Mucosa of rectum (tissue), 2 donors: ENCODE measurements at regions not wholly inside any gene's neighbourhood (a gene's known extent, or its start where the extent isn't known, plus 50 kb on each side); places are given as distances from the start of the nearest gene placed in this dataset.

Experiments
- H3K27ac ChIP-seq, 2 donors: one replicate each; pipeline ENCODE4 v1.7.0; 2013; ENCODE audit warnings: inconsistent platforms in 2 of 2, low read depth in 2 of 2, low read length in 2 of 2
- H3K27me3 ChIP-seq, 2 donors: one replicate each; pipeline ENCODE4 v1.7.0; 2013; ENCODE audit warnings: low read length in 2 of 2; ENCODE audit not compliant: control insufficient read depth in 2 of 2, insufficient read depth in 2 of 2
- H3K36me3 ChIP-seq, 2 donors: one replicate each; pipeline ENCODE4 v1.7.0; 2013; ENCODE audit warnings: low read length in 2 of 2; ENCODE audit not compliant: control insufficient read depth in 2 of 2, insufficient read depth in 2 of 2
- H3K4me1 ChIP-seq, 2 donors: one replicate each; pipeline ENCODE4 v1.7.0; 2013; ENCODE audit warnings: low read length in 2 of 2, mild to moderate bottlenecking in 1 of 2; ENCODE audit not compliant: control insufficient read depth in 2 of 2, insufficient read depth in 2 of 2
- H3K4me3 ChIP-seq, 2 donors: one replicate each; pipeline ENCODE4 v1.7.0; 2013; ENCODE audit warnings: low read length in 2 of 2
- H3K9ac ChIP-seq, 2 donors: one replicate each; pipeline ENCODE4 v1.7.0; 2013; ENCODE audit warnings: low read length in 2 of 2, low read depth in 1 of 2, mild to moderate bottlenecking in 1 of 2
- H3K9me3 ChIP-seq, 2 donors: one replicate each; pipeline ENCODE4 v1.7.0; 2013; ENCODE audit warnings: low read length in 2 of 2; ENCODE audit not compliant: control insufficient read depth in 2 of 2
- donor health status: healthy.
- donor health status: Normal muscosa, but diverticular disease.

DNA sequence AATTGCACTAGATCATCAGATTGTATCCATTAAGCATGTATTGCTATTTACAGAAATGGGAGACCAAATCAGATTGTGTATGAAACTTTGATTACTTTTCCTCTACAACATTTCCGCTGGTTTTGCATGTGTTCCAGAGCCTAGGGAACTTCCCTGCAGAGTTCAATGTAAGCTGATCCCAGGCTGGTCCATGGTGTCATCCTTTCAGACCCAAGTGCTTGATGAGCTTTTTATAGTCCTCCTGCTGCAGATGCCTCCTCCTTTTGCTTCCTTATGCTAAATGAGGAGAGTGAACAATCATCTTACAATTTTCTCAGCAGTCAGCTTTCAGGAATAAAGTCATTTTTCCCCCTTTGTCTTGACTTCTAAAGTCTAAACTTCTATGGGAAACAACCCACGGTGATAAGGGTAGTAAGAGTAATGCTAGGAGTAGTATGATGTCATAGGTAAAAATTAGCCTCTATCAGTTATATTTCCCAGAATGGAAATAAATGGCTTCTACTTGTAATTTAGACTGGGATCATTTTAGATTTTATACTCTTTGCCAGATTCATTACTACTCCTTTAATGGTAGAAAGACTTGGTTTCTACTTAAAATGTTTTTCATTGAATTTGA is 55.1 kb upstream of the SLC4A4 start:
- no peaks in the 10 kb centered on the region for H3K36me3 ChIP-seq
- H3K9ac ChIP-seq, result no peak overlapping the region
- H3K4me1 ChIP-seq, result peaks cover 3 to 4% of the 10 kb centered on the region in 2 donors
- no peak overlapping the region for H3K4me3 ChIP-seq
- no peaks in the 10 kb centered on the region for H3K9me3 ChIP-seq
- no peaks in the 10 kb centered on the region for H3K27me3 ChIP-seq
- no peak overlapping the region for H3K27ac ChIP-seq

DNA sequence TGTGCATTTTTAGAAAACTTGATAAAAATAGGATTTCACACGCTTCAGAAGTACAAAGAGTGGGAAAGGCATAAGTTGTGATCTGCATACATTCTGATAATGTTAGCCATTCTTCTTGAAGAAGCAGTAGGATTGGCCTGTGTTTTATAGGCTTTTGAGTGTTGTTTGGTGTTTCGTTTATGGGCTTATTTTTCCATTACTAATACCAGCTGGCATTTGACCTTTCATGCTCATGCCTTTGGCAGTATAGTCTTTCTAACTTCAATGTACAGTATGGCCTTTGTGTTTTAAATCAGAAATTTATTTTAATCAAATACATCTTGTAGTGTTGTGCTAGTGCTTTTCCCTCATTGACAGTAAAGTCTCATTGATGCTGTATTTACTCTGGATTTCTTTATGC is 51.5 kb upstream of the SLC4A4 start:
- Histone ChIP-seq H3K4me1 (peaks cover 3 to 14% of the 10 kb centered on the region in 2 donors), H3K27ac (no peak overlapping the region), H3K9me3 (no peaks in the 10 kb centered on the region), H3K36me3 (no peaks in the 10 kb centered on the region), H3K27me3 (no peaks in the 10 kb centered on the region), H3K9ac (no peak overlapping the region), H3K4me3 (no peak overlapping the region)

DNA sequence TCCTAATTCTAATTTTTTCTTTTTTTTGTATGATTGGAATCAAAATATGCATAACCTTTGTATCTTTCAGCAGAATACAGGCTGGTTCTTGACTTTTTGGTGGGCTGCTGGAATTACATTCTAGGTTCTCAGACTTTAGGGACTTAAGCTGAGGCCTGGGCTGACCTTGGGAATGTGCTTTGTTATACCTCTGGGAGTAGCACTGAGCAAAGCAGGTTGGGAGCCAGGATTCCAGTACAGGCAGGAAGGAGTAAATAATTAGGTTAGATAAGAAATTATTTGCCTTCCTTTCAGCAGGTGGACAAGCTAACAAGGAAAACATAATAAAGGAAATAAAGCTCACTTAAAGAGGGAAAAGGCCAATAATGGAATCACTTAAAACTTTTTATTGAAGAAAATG is 49.9 kb upstream of the SLC4A4 start:
- Histone ChIP-seq H3K9ac (no peak overlapping the region), H3K4me1 (peaks cover 3 to 14% of the 10 kb centered on the region in 2 donors), H3K36me3 (no peaks in the 10 kb centered on the region), H3K27me3 (no peaks in the 10 kb centered on the region), H3K9me3 (no peaks in the 10 kb centered on the region), H3K27ac (no peak overlapping the region), H3K4me3 (no peak overlapping the region)
